Keratinocyte (primary cell): ENCODE measurements at regions not wholly inside any gene's neighbourhood (a gene's known extent, or its start where the extent isn't known, plus 50 kb on each side); places are given as distances from the start of the nearest gene placed in this dataset.

Experiments
- DNase-seq: peaks from one replicate; pipeline ENCODE4 v3.0.0-alpha.2; 2011; ENCODE audit warnings: low read depth, missing footprints, low spot score
- FAIRE-seq: peaks from 2 replicates; lab custom pipeline; 2011; peaks lifted over from hg19 to GRCh38; lab: Jason Lieb, UNC
- H2AFZ ChIP-seq: 2 replicates; pipeline ENCODE4 v1.6.0; 2012; ENCODE audit warnings: low read length, control low read depth, inconsistent platforms; ENCODE audit not compliant: control insufficient read depth
- H3K27ac ChIP-seq: 2 replicates; pipeline ENCODE4 v1.5.1; 2011; ENCODE audit warnings: low read length; ENCODE audit not compliant: control insufficient read depth, insufficient read depth
- H3K27me3 ChIP-seq: 3 replicates; pipeline ENCODE4 v1.6.0; 2011; ENCODE audit warnings: low read length; ENCODE audit not compliant: control insufficient read depth, insufficient read depth; ENCODE audit errors: extremely low read depth
- H3K36me3 ChIP-seq, 2 experiments: 2 replicates in 1 of 2; 3 replicates in 1 of 2; pipeline ENCODE4 v1.5.1; 2011; ENCODE audit warnings: low read length in 2 of 2, mild to moderate bottlenecking in 1 of 2; ENCODE audit not compliant: control insufficient read depth in 2 of 2, insufficient read depth in 2 of 2; ENCODE audit errors: extremely low read depth in 1 of 2
- H3K4me1 ChIP-seq: 3 replicates; pipeline ENCODE4 v1.5.1; 2011; ENCODE audit warnings: low read length; ENCODE audit not compliant: control insufficient read depth, insufficient read depth; ENCODE audit errors: extremely low read depth
- H3K4me2 ChIP-seq: 3 replicates; pipeline ENCODE4 v1.6.0; 2011; ENCODE audit warnings: low read depth, low read length; ENCODE audit not compliant: control insufficient read depth, insufficient read depth; ENCODE audit errors: extremely low read depth
- H3K4me3 ChIP-seq, 3 experiments: fragments of 200-600 bp in 1 of 3; sonication (generic) in 1 of 3; 2 replicates in 2 of 3; 3 replicates in 1 of 3; pipeline ENCODE4 v1.5.1; 2011 to 2016; ENCODE audit warnings: low read length in 3 of 3, mild to moderate bottlenecking in 3 of 3, control low read depth in 2 of 3, inconsistent platforms in 1 of 3, low read depth in 1 of 3, mixed read lengths in 1 of 3, mixed run types in 1 of 3, moderate library complexity in 1 of 3; ENCODE audit not compliant: control insufficient read depth in 2 of 3, insufficient read depth in 2 of 3; ENCODE audit errors: extremely low read depth in 1 of 3
- H3K79me2 ChIP-seq: 2 replicates; pipeline ENCODE4 v1.6.0; 2012; ENCODE audit warnings: low read length; ENCODE audit not compliant: control insufficient read depth, insufficient read depth
- H3K9ac ChIP-seq: 3 replicates; pipeline ENCODE4 v1.6.0; 2011; ENCODE audit warnings: low read length; ENCODE audit not compliant: control insufficient read depth, insufficient read depth; ENCODE audit errors: extremely low read depth
- H3K9me1 ChIP-seq: 3 replicates; pipeline ENCODE4 v1.6.0; 2011; ENCODE audit warnings: low read length; ENCODE audit not compliant: control insufficient read depth, insufficient read depth; ENCODE audit errors: extremely low read depth
- H3K9me3 ChIP-seq: 2 replicates; pipeline ENCODE4 v1.5.1; 2012; ENCODE audit warnings: low read depth, low read length; ENCODE audit not compliant: control insufficient read depth
- H4K20me1 ChIP-seq: 3 replicates; pipeline ENCODE4 v1.6.0; 2011; ENCODE audit warnings: low read length; ENCODE audit not compliant: control insufficient read depth, insufficient read depth; ENCODE audit errors: extremely low read depth
- CTCF ChIP-seq, 3 experiments: IDR thresholded peaks in 1 of 3; conservative IDR thresholded peaks in 1 of 3; optimal IDR thresholded peaks in 1 of 3; 2 replicates in 2 of 3; 3 replicates in 1 of 3; pipeline versions ENCODE3 to v1.5.1; 2011; ENCODE audit warnings: low read length in 3 of 3, mild to moderate bottlenecking in 3 of 3, moderate library complexity in 2 of 3, control low read depth in 1 of 3, inconsistent platforms in 1 of 3; ENCODE audit not compliant: insufficient read depth in 2 of 3; ENCODE audit errors: extremely low read depth in 1 of 3
- EZH2 ChIP-seq: IDR thresholded peaks from one replicate; pipeline ENCODE4 v1.6.1; 2012; ENCODE audit warnings: inconsistent platforms, mild to moderate bottlenecking, low read length, moderate library complexity
- dilution Hi-C: fragments of 300-500 bp; cut with MboI; formaldehyde crosslinking; loops from one replicate; pipeline ENCODE4 v1.7.0; 2020; ENCODE audit warnings: low sequenced_read_pairs; ENCODE audit not compliant: extremely low pct_ligation_motif_present

GRCh38 chr2:121898483-121898882 lies 143.0 kb downstream of the TSN start:
- Histone ChIP-seq H3K36me3 (no peaks in the 10 kb centered on the region), H3K9ac (no peak overlapping the region), H3K27me3 (peaks cover 7% of the 10 kb centered on the region), H2AFZ (no peak overlapping the region), H3K4me2 (no peak overlapping the region), H4K20me1 (no peaks in the 10 kb centered on the region), H3K27ac (no peak overlapping the region), H3K4me1 (no peaks in the 10 kb centered on the region), H3K4me3 (no peak overlapping the region), H3K9me1 (no peaks in the 10 kb centered on the region), H3K79me2 (no peaks in the 10 kb centered on the region), H3K9me3 (no peaks in the 10 kb centered on the region)
- DNase-seq (no peak), FAIRE-seq (no peak)
- dilution Hi-C loops, result no loop called here
- TF ChIP-seq CTCF (optimal IDR thresholded peaks at IDR 0.05 in 1 of 3, IDR thresholded peaks at IDR 0.05 in 1 of 3, conservative IDR thresholded peaks at IDR 0.05 in 1 of 3; ENCODE audit: extremely low read depth in 1 of 3, insufficient read depth in 2 of 3, low read length in 3 of 3) (no peak), EZH2 (no peak)

- FAIRE-seq, result no peak
These were observed 144.9 kb downstream of the TSN start for GRCh38 chr2:121900391-121900790.

More at GRCh38 chr2:121900391-121900790, 144.9 kb downstream of the TSN start:
- H4K20me1 ChIP-seq, result no peaks in the 10 kb centered on the region
- H3K9me3 ChIP-seq, result no peaks in the 10 kb centered on the region
- TF ChIP-seq EZH2, result no peak
- TF ChIP-seq CTCF (optimal IDR thresholded peaks at IDR 0.05 in 1 of 3, IDR thresholded peaks at IDR 0.05 in 1 of 3, conservative IDR thresholded peaks at IDR 0.05 in 1 of 3; ENCODE audit: extremely low read depth in 1 of 3, insufficient read depth in 2 of 3, low read length in 3 of 3), result no peak
- no peak overlapping the region for H2AFZ ChIP-seq
- H3K79me2 ChIP-seq, result no peaks in the 10 kb centered on the region
- H3K4me2 ChIP-seq, result no peak overlapping the region
- no peak overlapping the region for H3K9ac ChIP-seq
- no peaks in the 10 kb centered on the region for H3K36me3 ChIP-seq
- H3K4me3 ChIP-seq, result no peak overlapping the region
- no peak overlapping the region for H3K27ac ChIP-seq
- no peaks in the 10 kb centered on the region for H3K4me1 ChIP-seq
- dilution Hi-C loops, result no loop called here
- H3K9me1 ChIP-seq, result no peaks in the 10 kb centered on the region
- peaks cover 10% of the 10 kb centered on the region for H3K27me3 ChIP-seq
- DNase-seq, result no peak
